ENCODE measurements at regions not wholly inside any gene's neighbourhood (a gene's known extent, or its start where the extent isn't known, plus 50 kb on each side); places are given as distances from the start of the nearest gene placed in this dataset.

DNA sequence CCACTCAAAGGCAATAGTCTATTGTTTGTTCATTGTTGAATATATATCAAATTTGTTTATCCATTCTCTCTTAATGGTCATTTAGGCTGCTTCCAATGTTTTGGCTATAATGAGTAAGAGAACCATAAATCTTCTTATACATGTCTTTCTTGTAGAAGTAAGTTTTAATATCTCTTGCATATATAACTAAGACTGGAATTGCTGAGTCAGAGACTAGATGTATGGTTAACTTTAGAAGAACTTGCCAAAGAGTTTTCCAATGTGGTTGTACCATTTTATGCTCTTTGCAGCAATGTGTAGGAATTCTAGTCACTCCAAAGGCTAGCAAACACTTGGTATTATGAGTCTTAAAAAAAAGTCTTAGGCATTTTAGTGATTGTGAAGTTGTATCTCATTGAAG lies 610.0 kb upstream of the GCFC2 start:
- intact Hi-C loops (cut with micrococcal nuclease; ENCODE audit: unreplicated experiment) (no loop called here), in situ Hi-C loops (cut with HindIII; ENCODE audit: extremely low pct_ligation_motif_present, low pct_unique_long_range_greater_than_20kb) (no loop called here)
- H3K27ac ChIP-seq (ENCODE audit: extremely low read length, insufficient read depth, low read length) = no peak overlapping the region
- H3K4me2 ChIP-seq (ENCODE audit: low read depth, low read length) = no peak overlapping the region
- FAIRE-seq = no peak
- H3K79me2 ChIP-seq (ENCODE audit: insufficient read depth, low read length) = no peaks in the 10 kb centered on the region
- no peak overlapping the region for H3K9ac ChIP-seq (ENCODE audit: insufficient read depth, low read depth, low read length)
- H3K4me1 ChIP-seq (ENCODE audit: insufficient read depth, low read length) = no peaks in the 10 kb centered on the region
- TF ChIP-seq MAFF (IDR thresholded peaks at IDR 0.05; ENCODE audit: low read depth, low read length) (peak; percentile 17; the same call in 1 of the 2 replicates), ZBTB20 (CRISPR knock-in tag; IDR thresholded peaks at IDR 0.05; ENCODE audit: borderline replicate concordance, low read depth) (no peak), MAFK (conservative IDR thresholded peaks at IDR 0.05 in 1 of 2, IDR thresholded peaks at IDR 0.05 in 1 of 2; ENCODE audit: low read length in 2 of 2) (peak in 1 of 2 experiments; percentile 70; a peak in 2 of 4 replicates)
- no TSS peak for BruUV-seq (replicated peaks)
- no peak overlapping the region for H3K4me3 ChIP-seq (replicated peaks in 1 of 3; ENCODE audit: insufficient read depth in 1 of 3, low read depth in 2 of 3, low read length in 3 of 3)
- ATAC-seq = no peak
- no peaks in the 10 kb centered on the region for H3K36me3 ChIP-seq (replicated peaks in 1 of 2; ENCODE audit: control insufficient read depth in 1 of 2, insufficient read depth in 2 of 2, low read length in 2 of 2)
- CTCF ChIA-PET (ENCODE audit: low intra/inter-chr PET ratio, low total read pairs) = no interaction called here
- POLR2A ChIA-PET = no interaction called here
- no peaks in the 10 kb centered on the region for H3K27me3 ChIP-seq (ENCODE audit: control insufficient read depth in 1 of 2, insufficient read depth in 2 of 2, low read length in 2 of 2)
- DNase-seq (ENCODE audit: low spot score) = no peak
- no peak overlapping the region for H2AFZ ChIP-seq (ENCODE audit: low read length)
- H3K9me3 ChIP-seq (ENCODE audit: low read length) = no peaks in the 10 kb centered on the region
- no peaks in the 10 kb centered on the region for H4K20me1 ChIP-seq (ENCODE audit: insufficient read depth, low read length)

DNA sequence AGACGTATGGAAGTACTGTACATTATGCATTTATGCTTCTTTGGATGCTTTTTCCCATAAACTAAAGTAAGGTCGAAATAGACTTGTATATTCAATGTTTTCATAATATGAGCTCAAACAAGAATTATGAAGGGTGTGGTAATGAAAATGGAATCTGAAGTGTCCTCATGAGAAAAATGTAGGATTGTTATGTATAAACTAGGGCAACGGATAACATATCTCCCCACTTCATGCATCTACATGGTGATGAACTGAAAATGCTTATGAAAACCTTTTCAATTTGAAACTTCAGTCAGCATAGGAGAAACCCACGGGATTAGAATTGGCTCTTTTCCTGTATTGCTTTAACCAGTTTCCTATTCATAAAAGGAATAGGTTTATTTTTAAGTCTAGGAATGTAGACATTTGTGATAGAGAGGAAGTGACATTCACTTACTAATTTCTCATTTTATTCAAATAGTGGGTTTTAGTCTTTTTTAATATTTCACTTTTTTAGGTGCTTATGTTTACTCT lies 608.2 kb upstream of the GCFC2 start:
- POLR2A ChIA-PET = no interaction called here
- no peaks in the 10 kb centered on the region for H3K9me3 ChIP-seq (ENCODE audit: low read length)

More for the DNA sequence above, 608.2 kb upstream of the GCFC2 start:
- ATAC-seq (no peak), FAIRE-seq (no peak), DNase-seq (ENCODE audit: low spot score) (no peak)
- H3K36me3 ChIP-seq (replicated peaks in 1 of 2; ENCODE audit: control insufficient read depth in 1 of 2, insufficient read depth in 2 of 2, low read length in 2 of 2) = no peaks in the 10 kb centered on the region
- H3K79me2 ChIP-seq (ENCODE audit: insufficient read depth, low read length) = no peaks in the 10 kb centered on the region
- H3K4me1 ChIP-seq (ENCODE audit: insufficient read depth, low read length) = no peaks in the 10 kb centered on the region
- WGBS (ENCODE audit: low lambda C conversion rate) = 9% methylated on average over 4 of the region's 4 CpGs
- no peak overlapping the region for H3K27ac ChIP-seq (ENCODE audit: extremely low read length, insufficient read depth, low read length)
- intact Hi-C loops (cut with micrococcal nuclease; ENCODE audit: unreplicated experiment) (no loop called here), in situ Hi-C loops (cut with HindIII; ENCODE audit: extremely low pct_ligation_motif_present, low pct_unique_long_range_greater_than_20kb) (no loop called here)
- no peak overlapping the region for H3K4me2 ChIP-seq (ENCODE audit: low read depth, low read length)
- H3K27me3 ChIP-seq (ENCODE audit: control insufficient read depth in 1 of 2, insufficient read depth in 2 of 2, low read length in 2 of 2) = no peaks in the 10 kb centered on the region
- H2AFZ ChIP-seq (ENCODE audit: low read length) = no peak overlapping the region
- H3K4me3 ChIP-seq (replicated peaks in 1 of 3; ENCODE audit: insufficient read depth in 1 of 3, low read depth in 2 of 3, low read length in 3 of 3) = no peak overlapping the region
- TF ChIP-seq, protein P1, sequence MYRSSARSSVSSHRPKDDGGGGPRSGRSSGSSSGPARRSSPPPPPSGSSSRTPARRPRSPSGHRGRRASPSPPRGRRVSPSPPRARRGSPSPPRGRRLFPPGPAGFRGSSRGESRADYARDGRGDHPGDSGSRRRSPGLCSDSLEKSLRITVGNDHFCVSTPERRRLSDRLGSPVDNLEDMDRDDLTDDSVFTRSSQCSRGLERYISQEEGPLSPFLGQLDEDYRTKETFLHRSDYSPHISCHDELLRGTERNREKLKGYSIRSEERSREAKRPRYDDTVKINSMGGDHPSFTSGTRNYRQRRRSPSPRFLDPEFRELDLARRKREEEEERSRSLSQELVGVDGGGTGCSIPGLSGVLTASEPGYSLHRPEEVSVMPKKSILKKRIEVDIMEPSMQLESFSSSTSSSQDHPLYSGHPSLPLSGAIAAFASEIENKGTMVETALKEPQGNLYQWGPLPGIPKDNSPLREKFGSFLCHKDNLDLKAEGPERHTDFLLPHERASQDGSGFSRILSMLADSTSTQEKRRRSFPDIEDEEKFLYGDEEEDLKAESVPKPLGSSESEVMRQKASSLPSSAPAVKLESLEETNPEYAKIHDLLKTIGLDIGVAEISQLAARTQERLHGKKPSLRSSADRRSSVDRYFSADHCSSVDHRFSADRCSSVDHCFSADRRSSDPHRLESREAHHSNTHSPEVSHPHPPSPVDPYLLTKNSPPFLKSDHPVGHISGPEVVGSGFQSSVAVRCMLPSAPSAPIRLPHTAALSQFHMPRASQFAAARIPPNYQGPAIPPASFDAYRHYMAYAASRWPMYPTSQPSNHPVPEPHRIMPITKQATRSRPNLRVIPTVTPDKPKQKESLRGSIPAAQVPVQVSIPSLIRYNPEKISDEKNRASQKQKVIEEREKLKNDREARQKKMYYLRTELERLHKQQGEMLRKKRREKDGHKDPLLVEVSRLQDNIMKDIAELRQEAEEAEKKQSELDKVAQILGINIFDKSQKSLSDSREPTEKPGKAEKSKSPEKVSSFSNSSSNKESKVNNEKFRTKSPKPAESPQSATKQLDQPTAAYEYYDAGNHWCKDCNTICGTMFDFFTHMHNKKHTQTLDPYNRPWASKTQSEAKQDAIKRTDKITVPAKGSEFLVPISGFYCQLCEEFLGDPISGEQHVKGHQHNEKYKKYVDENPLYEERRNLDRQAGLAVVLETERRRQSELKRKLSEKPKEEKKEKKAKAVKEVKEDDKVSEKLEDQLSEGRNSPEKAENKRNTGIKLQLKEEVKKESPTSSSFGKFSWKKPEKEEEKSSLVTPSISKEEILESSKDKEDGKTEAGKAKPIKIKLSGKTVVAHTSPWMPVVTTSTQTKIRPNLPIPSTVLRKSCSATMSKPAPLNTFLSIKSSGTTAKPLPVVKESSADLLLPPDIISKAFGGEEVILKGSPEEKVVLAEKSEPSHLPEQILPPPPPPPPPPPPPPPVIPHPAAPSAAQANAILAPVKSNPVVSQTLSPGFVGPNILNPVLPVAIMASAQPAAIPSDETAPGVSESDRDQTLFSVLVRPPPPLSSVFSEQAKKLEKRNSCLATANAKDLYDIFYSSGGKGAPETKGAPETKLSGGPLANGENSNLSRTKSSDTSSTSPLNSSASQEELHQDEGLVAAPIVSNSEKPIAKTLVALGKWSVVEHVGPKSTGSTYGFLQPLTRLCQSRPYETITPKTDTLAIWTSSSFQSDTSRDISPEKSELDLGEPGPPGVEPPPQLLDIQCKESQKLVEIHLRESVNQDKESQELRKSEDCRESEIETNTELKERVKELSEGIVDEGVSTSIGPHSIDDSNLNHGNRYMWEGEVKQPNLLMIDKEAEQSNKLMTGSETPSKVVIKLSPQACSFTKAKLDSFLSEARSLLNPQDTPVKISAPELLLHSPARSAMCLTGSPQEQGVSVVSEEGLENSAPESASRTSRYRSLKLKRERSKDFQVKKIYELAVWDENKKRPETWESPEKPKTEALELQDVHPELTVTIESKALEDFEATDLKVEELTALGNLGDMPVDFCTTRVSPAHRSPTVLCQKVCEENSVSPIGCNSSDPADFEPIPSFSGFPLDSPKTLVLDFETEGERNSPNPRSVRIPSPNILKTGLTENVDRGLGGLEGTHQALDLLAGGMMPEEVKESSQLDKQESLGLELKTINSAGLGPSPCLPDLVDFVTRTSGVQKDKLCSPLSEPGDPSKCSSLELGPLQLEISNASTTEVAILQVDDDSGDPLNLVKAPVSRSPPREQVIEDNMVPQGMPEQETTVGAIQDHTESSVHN (CRISPR knock-in tag; IDR thresholded peaks at IDR 0.05) = no peak
- TF ChIP-seq, protein P2, sequence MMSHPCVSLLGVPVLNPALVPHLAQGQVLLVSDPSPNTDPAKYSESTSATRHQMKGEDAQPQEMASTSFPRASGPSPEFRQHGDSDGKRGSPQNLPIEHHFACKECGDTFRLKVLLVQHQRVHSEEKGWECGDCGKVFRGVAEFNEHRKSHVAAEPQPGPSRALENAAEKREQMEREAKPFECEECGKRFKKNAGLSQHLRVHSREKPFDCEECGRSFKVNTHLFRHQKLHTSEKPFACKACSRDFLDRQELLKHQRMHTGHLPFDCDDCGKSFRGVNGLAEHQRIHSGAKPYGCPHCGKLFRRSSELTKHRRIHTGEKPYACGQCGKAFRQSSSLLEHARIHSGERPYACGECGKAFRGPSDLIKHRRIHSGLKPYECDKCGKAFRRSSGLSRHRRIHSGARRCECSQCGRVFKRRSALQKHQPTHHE (CRISPR knock-in tag; IDR thresholded peaks at IDR 0.05; ENCODE audit: borderline replicate concordance) = no peak
- TF ChIP-seq ZNF556 (CRISPR knock-in tag; IDR thresholded peaks at IDR 0.05; ENCODE audit: borderline replicate concordance) = no peak
- H4K20me1 ChIP-seq (ENCODE audit: insufficient read depth, low read length) = no peaks in the 10 kb centered on the region
- BruUV-seq (replicated peaks) = no TSS peak
- no peak overlapping the region for H3K9ac ChIP-seq (ENCODE audit: insufficient read depth, low read depth, low read length)
- CTCF ChIA-PET (ENCODE audit: low intra/inter-chr PET ratio, low total read pairs) = no interaction called here
